Endothelial cell of umbilical vein (primary cell): ENCODE measurements at regions not wholly inside any gene's neighbourhood (a gene's known extent, or its start where the extent isn't known, plus 50 kb on each side); places are given as distances from the start of the nearest gene placed in this dataset.

Experiments
- BruUV-seq: library from RNA; stranded (reverse); fragments of 400-500 nt; replicated peaks from 2 replicates; lab custom pipeline; 2021; lab: Mats Ljungman, UMichigan
- CTCF ChIA-PET: fragments of 300-600, 350-600 bp; sonication (Branson Sonifier 250); formaldehyde crosslinking; loops from one replicate; lab custom pipeline; 2021; ENCODE audit warnings: antibody characterized with exemption, inconsistent platforms; lab: Charles Lee
- POLR2A ChIA-PET: fragments of 300-600, 350-600 bp; sonication (Branson Sonifier 250); formaldehyde crosslinking; loops from one replicate; lab custom pipeline; 2021; ENCODE audit warnings: antibody characterized with exemption, inconsistent platforms; lab: Charles Lee
- DNase-seq: peaks from one replicate; pipeline ENCODE4 v3.0.0-alpha.2; 2011; ENCODE audit warnings: low read depth, low spot score
- FAIRE-seq: peaks from 2 replicates; lab custom pipeline; 2011; peaks lifted over from hg19 to GRCh38; lab: Jason Lieb, UNC
- H2AFZ ChIP-seq: 2 replicates; pipeline ENCODE4 v1.6.0; 2012; ENCODE audit warnings: low read depth, low read length, control low read depth, inconsistent platforms
- H3K27ac ChIP-seq: 2 replicates; pipeline ENCODE4 v1.5.1; 2011; ENCODE audit warnings: low read depth, mild to moderate bottlenecking, control low read depth, low read length, moderate library complexity; ENCODE audit not compliant: insufficient read depth
- H3K27me3 ChIP-seq, 2 experiments: 2 replicates each; pipeline versions ENCODE4 v1.6.0 to v1.6.1; 2011; ENCODE audit warnings: low read length in 2 of 2, mixed read lengths in 1 of 2; ENCODE audit not compliant: control insufficient read depth in 2 of 2, insufficient read depth in 2 of 2
- H3K36me3 ChIP-seq, 2 experiments: 2 replicates in 1 of 2; 3 replicates in 1 of 2; pipeline ENCODE4 v1.5.1; 2011; ENCODE audit warnings: low read length in 2 of 2, mild to moderate bottlenecking in 1 of 2, moderate library complexity in 1 of 2; ENCODE audit not compliant: control insufficient read depth in 2 of 2, insufficient read depth in 2 of 2; ENCODE audit errors: extremely low read depth in 1 of 2
- H3K4me1 ChIP-seq: 3 replicates; pipeline ENCODE4 v1.5.1; 2011; ENCODE audit warnings: mild to moderate bottlenecking, low read length; ENCODE audit not compliant: control insufficient read depth, insufficient read depth; ENCODE audit errors: extremely low read depth
- H3K4me2 ChIP-seq: 2 replicates; pipeline ENCODE4 v1.6.1; 2011; ENCODE audit warnings: low read length, control low read depth, mixed read lengths; ENCODE audit not compliant: insufficient read depth
- H3K4me3 ChIP-seq, 3 experiments: fragments of 200-600 bp in 1 of 3; sonication (generic), shearing (Covaris generic) in 1 of 3; replicated peaks in 1 of 3; 2 replicates each; pipeline ENCODE4 v1.5.1; 2011 to 2016; ENCODE audit warnings: control low read depth in 3 of 3, low read length in 3 of 3, mild to moderate bottlenecking in 2 of 3, inconsistent platforms in 1 of 3, low read depth in 1 of 3, moderate library complexity in 1 of 3; ENCODE audit not compliant: insufficient read depth in 1 of 3
- H3K79me2 ChIP-seq: 2 replicates; pipeline ENCODE4 v1.6.0; 2012; ENCODE audit warnings: low read length, inconsistent platforms; ENCODE audit not compliant: control insufficient read depth, insufficient read depth
- H3K9ac ChIP-seq: replicated peaks from 2 replicates; pipeline ENCODE3; 2011; ENCODE audit warnings: low read length, control low read depth; ENCODE audit not compliant: insufficient read depth; ENCODE audit errors: extremely low read depth
- H3K9me1 ChIP-seq: replicated peaks from 3 replicates; pipeline ENCODE4 v1.6.0; 2011; ENCODE audit warnings: mild to moderate bottlenecking, low read length; ENCODE audit not compliant: control insufficient read depth, insufficient read depth; ENCODE audit errors: extremely low read depth
- H3K9me3 ChIP-seq: replicated peaks from 2 replicates; pipeline ENCODE4 v1.5.1; 2012; ENCODE audit warnings: low read length, inconsistent platforms; ENCODE audit not compliant: control insufficient read depth, insufficient read depth
- H4K20me1 ChIP-seq: replicated peaks from 2 replicates; pipeline ENCODE3; 2011; ENCODE audit warnings: mild to moderate bottlenecking, low read length; ENCODE audit not compliant: control insufficient read depth, insufficient read depth; ENCODE audit errors: extremely low read depth
- CTCF ChIP-seq, 2 donors: IDR thresholded peaks; 1 replicate in 1 of 2; 2 replicates in 1 of 2; pipeline ENCODE4 v1.5.1; 2011; ENCODE audit warnings: low read length in 2 of 2, mild to moderate bottlenecking in 2 of 2, moderate library complexity in 2 of 2, control low read depth in 1 of 2, inconsistent platforms in 1 of 2, low read depth in 1 of 2; ENCODE audit not compliant: insufficient read depth in 1 of 2; ENCODE audit errors: extremely low read depth in 1 of 2
- EZH2 ChIP-seq: IDR thresholded peaks from 2 replicates; pipeline ENCODE4 v1.6.1; 2012; ENCODE audit warnings: borderline replicate concordance, low read depth, mild to moderate bottlenecking, moderate library complexity, low read length, inconsistent platforms; ENCODE audit not compliant: severe bottlenecking
- FOS ChIP-seq: IDR thresholded peaks from 2 replicates; pipeline ENCODE4 v1.6.1; 2011; ENCODE audit warnings: mild to moderate bottlenecking, low read length, moderate library complexity, borderline replicate concordance; ENCODE audit not compliant: insufficient read depth
- GATA2 ChIP-seq: IDR thresholded peaks from 2 replicates; pipeline ENCODE4 v1.7.0; 2011; ENCODE audit warnings: low read depth, mild to moderate bottlenecking, moderate library complexity, mixed read lengths, low read length; ENCODE audit not compliant: insufficient read length, insufficient read depth
- JUN ChIP-seq: IDR thresholded peaks from 2 replicates; pipeline ENCODE4 v1.6.1; 2011; ENCODE audit warnings: borderline replicate concordance, low read depth; ENCODE audit not compliant: insufficient read length, insufficient read depth
- MYC ChIP-seq: IDR thresholded peaks from one replicate; pipeline ENCODE4 v1.6.1; 2011; ENCODE audit warnings: mild to moderate bottlenecking, low read depth, low read length
- POLR2A ChIP-seq: IDR thresholded peaks from 2 replicates; pipeline ENCODE4 v1.6.1; 2012; ENCODE audit warnings: low read depth, mild to moderate bottlenecking, control low read depth, low read length
- POLR2AphosphoS5 ChIP-seq: IDR thresholded peaks from 2 replicates; pipeline ENCODE4 v1.6.1; 2012; ENCODE audit warnings: low read depth, mild to moderate bottlenecking, control low read depth, low read length, moderate library complexity; ENCODE audit not compliant: insufficient read depth
- dilution Hi-C: fragments of 300-500 bp; cut with MboI; formaldehyde crosslinking; loops from one replicate; pipeline ENCODE4 v1.15.0; 2019; ENCODE audit warnings: low sequenced_read_pairs; ENCODE audit not compliant: extremely low pct_ligation_motif_present
- intact Hi-C: fragments of 100-400 bp; cut with micrococcal nuclease; formaldehyde crosslinking; loops from one replicate; pipeline ENCODE4 v1.10.0; 2022
- TF ChIP-seq, protein P1 (sequence below): IDR thresholded peaks from 2 replicates; pipeline ENCODE4 v1.6.1; 2011; ENCODE audit not compliant: insufficient read depth, insufficient read length

GRCh38 chr11:38990841-38991240 is 2392.8 kb upstream of the RAG2 start:
- no peak overlapping the region for H2AFZ ChIP-seq
- intact Hi-C loops: no loop called here
- DNase-seq (no peak), FAIRE-seq (no peak)
- no peaks in the 10 kb centered on the region for H3K4me1 ChIP-seq
- H3K27ac ChIP-seq: no peak overlapping the region
- no peak overlapping the region for H3K4me2 ChIP-seq
- no peaks in the 10 kb centered on the region for H3K9me1 ChIP-seq
- H3K27me3 ChIP-seq: no peaks in the 10 kb centered on the region
- H3K9me3 ChIP-seq: peaks cover 2% of the 10 kb centered on the region
- TF ChIP-seq FOS (no peak), POLR2AphosphoS5 (no peak), CTCF (IDR thresholded peaks at IDR 0.05; ENCODE audit: extremely low read depth in 1 of 2, insufficient read depth in 1 of 2, low read depth in 1 of 2, low read length in 2 of 2) (no peak), MYC (no peak), GATA2 (no peak), EZH2 (no peak), JUN (no peak), POLR2A (no peak)
- TF ChIP-seq, protein P1, sequence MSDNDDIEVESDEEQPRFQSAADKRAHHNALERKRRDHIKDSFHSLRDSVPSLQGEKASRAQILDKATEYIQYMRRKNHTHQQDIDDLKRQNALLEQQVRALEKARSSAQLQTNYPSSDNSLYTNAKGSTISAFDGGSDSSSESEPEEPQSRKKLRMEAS: no peak
- CTCF ChIA-PET: no interaction called here
- dilution Hi-C loops: no loop called here
- H3K79me2 ChIP-seq: no peaks in the 10 kb centered on the region
- no peaks in the 10 kb centered on the region for H3K36me3 ChIP-seq
- H3K9ac ChIP-seq: no peak overlapping the region
- no peak overlapping the region for H3K4me3 ChIP-seq
- no peaks in the 10 kb centered on the region for H4K20me1 ChIP-seq
- no TSS peak for BruUV-seq
- POLR2A ChIA-PET: no interaction called here
